ENCODE measurements at regions not wholly inside any gene's neighbourhood (a gene's known extent, or its start where the extent isn't known, plus 50 kb on each side); places are given as distances from the start of the nearest gene placed in this dataset.

GRCh38 chr10:78531088-78531487, 497.4 kb downstream of the RPS24 start:
- no peak for DNase-seq

- DNase-seq, result no peak
These were observed 498.9 kb downstream of the RPS24 start for GRCh38 chr10:78532480-78533042.

GRCh38 chr10:78533098-78533497, 499.4 kb downstream of the RPS24 start:
- DNase-seq, result no peak

GRCh38 chr10:78533776-78534175, 500.1 kb downstream of the RPS24 start:
- no peak for DNase-seq

- DNase-seq, result no peak
These were observed 502.1 kb downstream of the RPS24 start for GRCh38 chr10:78535716-78536218.

GRCh38 chr10:78537018-78537417, 503.4 kb downstream of the RPS24 start:
- DNase-seq, result no peak

- no peak for DNase-seq
These were observed 505.6 kb downstream of the RPS24 start for GRCh38 chr10:78539247-78539766.

GRCh38 chr10:78540355-78541076, 506.9 kb downstream of the RPS24 start:
- no peak for DNase-seq

GRCh38 chr10:78541481-78542140, 507.9 kb downstream of the RPS24 start:
- no peak for DNase-seq

- no peak for DNase-seq
These were observed 508.5 kb downstream of the RPS24 start for GRCh38 chr10:78542141-78542489.

GRCh38 chr10:78542521-78542920, 508.9 kb downstream of the RPS24 start:
- DNase-seq, result no peak

- DNase-seq, result no peak
These were observed 509.5 kb downstream of the RPS24 start for GRCh38 chr10:78543031-78543748.

- DNase-seq, result no peak
These were observed 510.2 kb downstream of the RPS24 start for GRCh38 chr10:78543749-78544362.

- DNase-seq, result no peak
These were observed 510.9 kb downstream of the RPS24 start for GRCh38 chr10:78544423-78545090.

- DNase-seq, result no peak
These were observed 512.1 kb downstream of the RPS24 start for GRCh38 chr10:78545756-78546155.

- DNase-seq, result no peak
These were observed 513.7 kb downstream of the RPS24 start for GRCh38 chr10:78547397-78547796.

GRCh38 chr10:78547905-78548304, 514.2 kb downstream of the RPS24 start:
- no peak for DNase-seq

GRCh38 chr10:78548369-78548768, 514.7 kb downstream of the RPS24 start:
- no peak for DNase-seq

GRCh38 chr10:78549140-78549935, 515.7 kb downstream of the RPS24 start:
- no peak for DNase-seq

GRCh38 chr10:78550090-78550489, 516.4 kb downstream of the RPS24 start:
- no peak for DNase-seq

- no peak for DNase-seq
These were observed 517.1 kb downstream of the RPS24 start for GRCh38 chr10:78550716-78551115.

Data from activated T-cell treated with anti-CD3 and anti-CD28 coated beads, Interleukin-2, amount 50 U/mL, for 1 hour (primary cell).